HL-60 (cell line): ENCODE measurements at regions not wholly inside any gene's neighbourhood (a gene's known extent, or its start where the extent isn't known, plus 50 kb on each side); places are given as distances from the start of the nearest gene placed in this dataset.

Experiments used
- DNase-seq, 2 experiments: peaks; one replicate each; pipeline ENCODE4 v3.0.0-alpha.2; 2010 to 2020; ENCODE audit warnings: low read depth in 1 of 2, low spot score in 1 of 2
- H3K27ac ChIP-seq: fragments of 250-450 bp; sonication (Bioruptor Pico); replicated peaks from 2 replicates; pipeline ENCODE4 v1.5.1; 2020; ENCODE audit warnings: mild to moderate bottlenecking, moderate library complexity
- H3K27me3 ChIP-seq: fragments of 250-450 bp; sonication (Bioruptor Pico); 2 replicates; pipeline ENCODE4 v1.5.1; 2021; ENCODE audit warnings: mild to moderate bottlenecking, moderate library complexity; ENCODE audit not compliant: insufficient read depth, poor library complexity, severe bottlenecking
- H3K4me3 ChIP-seq: replicated peaks from 2 replicates; pipeline ENCODE4 v1.5.1; 2011; ENCODE audit warnings: mild to moderate bottlenecking, control low read depth, low read length; ENCODE audit not compliant: insufficient read depth
- CTCF ChIP-seq: IDR thresholded peaks from one replicate; pipeline ENCODE4 v1.5.1; 2011; ENCODE audit warnings: low read length, control low read depth, inconsistent platforms; ENCODE audit not compliant: insufficient read depth
- GABPA ChIP-seq: IDR thresholded peaks from 2 replicates; pipeline ENCODE4 v1.6.1; 2012; ENCODE audit warnings: low read depth
- POLR2AphosphoS5 ChIP-seq: IDR thresholded peaks from 2 replicates; pipeline ENCODE4 v1.6.1; 2012; ENCODE audit warnings: low read depth
- SPI1 ChIP-seq: IDR thresholded peaks from 2 replicates; pipeline ENCODE4 v1.6.1; 2012; ENCODE audit warnings: low read depth, mild to moderate bottlenecking, borderline replicate concordance
- TF ChIP-seq, protein P1 (sequence below): IDR thresholded peaks from 2 replicates; pipeline ENCODE4 v1.6.1; 2012; ENCODE audit warnings: low read depth; ENCODE audit not compliant: insufficient replicate concordance

DNA sequence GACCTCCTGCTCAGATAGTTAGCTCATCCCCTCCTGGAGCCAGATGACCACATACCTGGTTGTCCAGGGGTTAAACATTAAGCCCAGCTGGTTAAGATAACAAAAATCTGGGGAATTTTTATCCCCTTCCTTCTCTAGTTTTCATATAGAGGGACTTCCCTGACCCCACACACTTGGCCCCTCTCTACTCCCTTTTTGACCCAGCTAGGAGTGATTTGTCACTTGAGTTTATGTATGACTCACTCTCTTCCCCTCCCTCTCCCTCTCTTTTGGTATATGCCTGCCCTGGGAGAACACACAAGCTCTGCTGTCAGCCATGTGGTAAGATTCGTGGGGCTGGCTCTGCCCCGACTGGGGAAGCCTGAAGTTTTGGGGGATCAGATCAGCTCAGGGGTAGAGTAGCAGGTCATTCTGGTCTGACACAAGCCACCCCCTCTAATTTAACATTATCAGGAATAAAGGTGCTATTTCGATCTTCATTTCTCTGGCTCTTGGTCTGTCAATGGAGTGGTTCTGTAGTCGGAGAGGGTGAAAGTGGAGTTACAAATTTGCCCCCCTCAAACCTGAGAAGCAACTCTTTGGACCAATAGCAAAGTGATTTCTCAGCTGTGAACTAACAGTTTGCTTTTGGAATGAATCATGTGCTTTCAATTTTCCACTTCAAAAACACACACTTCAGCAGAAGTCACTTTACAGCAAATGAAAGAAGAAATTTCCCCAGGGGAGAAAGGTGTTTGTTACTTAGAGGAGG, 415.3 kb upstream of the CADM1 start:
- no peak for DNase-seq
- Histone ChIP-seq H3K4me3 (no peak overlapping the region), H3K27me3 (no peaks in the 10 kb centered on the region), H3K27ac (no peak overlapping the region)
- TF ChIP-seq POLR2AphosphoS5 (no peak), CTCF (no peak), SPI1 (no peak), GABPA (no peak)
- TF ChIP-seq, protein P1, sequence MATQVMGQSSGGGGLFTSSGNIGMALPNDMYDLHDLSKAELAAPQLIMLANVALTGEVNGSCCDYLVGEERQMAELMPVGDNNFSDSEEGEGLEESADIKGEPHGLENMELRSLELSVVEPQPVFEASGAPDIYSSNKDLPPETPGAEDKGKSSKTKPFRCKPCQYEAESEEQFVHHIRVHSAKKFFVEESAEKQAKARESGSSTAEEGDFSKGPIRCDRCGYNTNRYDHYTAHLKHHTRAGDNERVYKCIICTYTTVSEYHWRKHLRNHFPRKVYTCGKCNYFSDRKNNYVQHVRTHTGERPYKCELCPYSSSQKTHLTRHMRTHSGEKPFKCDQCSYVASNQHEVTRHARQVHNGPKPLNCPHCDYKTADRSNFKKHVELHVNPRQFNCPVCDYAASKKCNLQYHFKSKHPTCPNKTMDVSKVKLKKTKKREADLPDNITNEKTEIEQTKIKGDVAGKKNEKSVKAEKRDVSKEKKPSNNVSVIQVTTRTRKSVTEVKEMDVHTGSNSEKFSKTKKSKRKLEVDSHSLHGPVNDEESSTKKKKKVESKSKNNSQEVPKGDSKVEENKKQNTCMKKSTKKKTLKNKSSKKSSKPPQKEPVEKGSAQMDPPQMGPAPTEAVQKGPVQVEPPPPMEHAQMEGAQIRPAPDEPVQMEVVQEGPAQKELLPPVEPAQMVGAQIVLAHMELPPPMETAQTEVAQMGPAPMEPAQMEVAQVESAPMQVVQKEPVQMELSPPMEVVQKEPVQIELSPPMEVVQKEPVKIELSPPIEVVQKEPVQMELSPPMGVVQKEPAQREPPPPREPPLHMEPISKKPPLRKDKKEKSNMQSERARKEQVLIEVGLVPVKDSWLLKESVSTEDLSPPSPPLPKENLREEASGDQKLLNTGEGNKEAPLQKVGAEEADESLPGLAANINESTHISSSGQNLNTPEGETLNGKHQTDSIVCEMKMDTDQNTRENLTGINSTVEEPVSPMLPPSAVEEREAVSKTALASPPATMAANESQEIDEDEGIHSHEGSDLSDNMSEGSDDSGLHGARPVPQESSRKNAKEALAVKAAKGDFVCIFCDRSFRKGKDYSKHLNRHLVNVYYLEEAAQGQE = no peak

DNA sequence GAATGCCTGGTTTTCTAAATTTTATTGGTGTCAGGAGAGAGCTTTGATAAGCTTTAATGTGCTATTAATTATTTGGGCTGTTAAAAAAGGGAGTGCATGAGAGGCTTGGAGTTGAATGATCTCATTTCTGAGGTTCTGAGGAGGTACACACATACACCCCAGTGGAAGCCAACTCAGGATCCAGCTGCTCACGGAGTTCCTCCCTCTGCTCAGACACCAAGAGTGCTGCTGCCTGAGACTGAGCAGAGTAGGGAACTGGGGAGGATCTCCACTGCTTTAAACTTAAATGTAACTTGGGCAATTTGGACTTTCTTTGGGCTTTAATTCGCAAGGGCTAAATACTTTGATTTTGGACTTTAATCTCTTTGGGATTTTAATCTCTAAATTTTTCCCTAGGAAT, 414.4 kb upstream of the CADM1 start:
- no peak for TF ChIP-seq CTCF
- TF ChIP-seq GABPA = no peak
- no peak for TF ChIP-seq SPI1
- no peak for TF ChIP-seq POLR2AphosphoS5
- TF ChIP-seq, protein P1 = no peak
- H3K27me3 ChIP-seq = no peaks in the 10 kb centered on the region
- no peak overlapping the region for H3K27ac ChIP-seq
- no peak overlapping the region for H3K4me3 ChIP-seq
- DNase-seq = no peak

- TF ChIP-seq CTCF = no peak
- TF ChIP-seq POLR2AphosphoS5 = no peak
- TF ChIP-seq, protein P1 = no peak
- no peak for TF ChIP-seq SPI1
- no peak for TF ChIP-seq GABPA
- Histone ChIP-seq H3K4me3 (no peak overlapping the region), H3K27ac (no peak overlapping the region), H3K27me3 (no peaks in the 10 kb centered on the region)
- DNase-seq = no peak
Observed at GRCh38 chr11:115916608-115917007, 412.4 kb upstream of the CADM1 start.
